Medulla oblongata (tissue), 1 donor: ENCODE measurements at regions not wholly inside any gene's neighbourhood (a gene's known extent, or its start where the extent isn't known, plus 50 kb on each side); places are given as distances from the start of the nearest gene placed in this dataset.
"Not testable (repeated sequence)": the region's sequence is repeated elsewhere in the genome, so short reads cannot be mapped to it uniquely, and the experiment has no call there.

Experiments
- DNase-seq: peaks from one replicate; pipeline ENCODE4 v3.0.0-alpha.2; 2015; ENCODE audit errors: extremely low spot score

GRCh38 chr3:26145769-26146168 is 355.9 kb downstream of the OXSM start:
- DNase-seq, result no peak

DNA sequence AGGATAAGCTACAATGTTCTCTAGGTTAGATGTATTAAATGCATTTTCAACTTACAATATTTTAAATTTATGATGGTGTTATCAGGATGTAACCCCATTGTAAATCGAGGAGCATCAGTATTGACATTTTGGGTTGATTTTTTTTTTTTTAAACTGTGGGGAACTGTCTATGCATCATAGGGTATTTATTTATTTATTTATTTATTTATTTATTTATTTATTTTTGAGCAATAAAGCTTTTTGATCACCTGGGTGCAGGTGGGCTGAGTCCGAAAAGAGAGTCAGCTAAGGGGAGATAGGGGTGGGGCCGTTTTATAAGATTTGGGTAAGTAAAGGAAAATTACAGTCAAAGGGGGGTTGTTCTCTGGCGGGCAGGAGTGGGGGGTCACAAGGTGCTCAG is 367.5 kb downstream of the OXSM start:
- DNase-seq, result not testable (repeated sequence)

DNA sequence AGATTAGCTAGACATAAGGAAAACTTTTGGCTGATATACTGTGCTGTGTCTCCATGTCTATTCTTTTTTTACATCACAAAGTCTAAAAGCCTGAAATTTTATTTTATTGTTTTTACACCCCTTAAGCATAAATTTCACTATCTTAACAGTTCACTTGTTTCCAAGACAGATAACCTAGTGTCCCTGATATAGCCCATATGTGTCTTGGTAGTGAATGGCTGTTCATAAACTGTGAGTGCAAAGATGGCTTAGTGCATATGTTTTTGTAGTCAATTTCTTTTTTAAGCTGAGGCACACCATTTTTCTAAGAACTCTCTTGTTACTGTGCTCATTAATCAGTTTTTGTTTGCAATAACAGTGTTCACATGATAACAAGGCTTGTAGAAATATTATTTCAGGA is 381.1 kb downstream of the OXSM start:
- no peak for DNase-seq

DNA sequence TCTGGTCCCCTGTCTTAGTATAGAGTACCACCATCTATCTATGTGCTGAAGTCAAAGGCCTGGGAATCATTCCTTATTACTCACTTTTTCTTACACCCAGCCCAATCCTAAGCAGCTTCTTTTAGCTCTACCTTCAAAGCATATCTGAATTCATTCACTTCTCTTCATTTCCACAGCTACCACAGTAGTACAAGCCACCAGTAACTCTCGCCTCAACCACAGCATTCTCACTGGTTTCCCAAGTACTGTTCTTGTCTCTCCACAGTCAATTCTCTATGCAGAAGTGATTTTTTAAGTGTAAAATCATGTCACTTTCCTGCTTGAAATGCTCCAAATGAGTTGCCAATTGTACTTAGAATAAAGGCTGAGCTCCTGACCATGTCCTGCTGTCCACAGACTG is 401.7 kb downstream of the OXSM start:
- no peak for DNase-seq

GRCh38 chr3:26193558-26193957 is 403.7 kb downstream of the OXSM start:
- DNase-seq, result no peak

- DNase-seq, result no peak
Measured at GRCh38 chr3:26196781-26197180, 406.9 kb downstream of the OXSM start.

GRCh38 chr3:26198609-26199008 is 408.7 kb downstream of the OXSM start:
- DNase-seq, result no peak

DNA sequence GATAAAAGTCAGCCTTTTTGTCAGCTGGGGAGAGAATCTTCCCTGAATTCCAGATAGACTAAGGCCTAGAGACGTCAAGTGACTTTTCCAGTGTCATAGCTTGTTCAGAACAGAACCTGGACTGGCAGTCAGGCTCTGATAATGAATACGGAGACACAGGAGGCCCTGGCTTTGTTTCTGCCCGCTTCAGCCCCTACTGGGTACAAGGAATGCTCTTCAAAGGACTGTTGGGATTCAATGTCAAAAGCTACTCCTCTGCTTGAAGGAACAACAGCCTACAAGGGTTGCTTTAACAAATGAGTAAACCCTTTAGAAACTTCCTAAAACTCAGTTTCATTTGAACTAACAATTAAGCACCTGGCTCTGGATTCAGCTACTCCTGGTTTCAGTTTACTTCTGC is 412.3 kb downstream of the OXSM start:
- DNase-seq, result no peak

DNA sequence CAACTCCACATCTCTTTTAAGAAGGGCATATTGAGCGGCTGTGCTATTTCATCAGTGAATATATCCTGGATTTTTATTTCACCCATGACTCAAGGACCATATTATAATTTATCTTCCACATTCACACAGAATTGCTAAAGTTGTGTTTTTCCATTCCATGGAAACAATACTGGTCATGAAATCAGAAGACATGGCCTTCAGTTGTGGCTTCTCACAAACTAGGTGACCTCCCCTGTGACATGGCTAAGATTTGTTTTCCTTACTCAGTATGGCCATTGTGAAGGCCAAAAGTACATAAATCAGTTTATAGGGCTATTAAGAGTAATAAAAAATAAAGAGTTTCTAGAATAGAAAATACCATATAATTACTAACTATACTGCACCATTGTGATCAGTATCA is 415.6 kb downstream of the OXSM start:
- DNase-seq, result no peak

DNA sequence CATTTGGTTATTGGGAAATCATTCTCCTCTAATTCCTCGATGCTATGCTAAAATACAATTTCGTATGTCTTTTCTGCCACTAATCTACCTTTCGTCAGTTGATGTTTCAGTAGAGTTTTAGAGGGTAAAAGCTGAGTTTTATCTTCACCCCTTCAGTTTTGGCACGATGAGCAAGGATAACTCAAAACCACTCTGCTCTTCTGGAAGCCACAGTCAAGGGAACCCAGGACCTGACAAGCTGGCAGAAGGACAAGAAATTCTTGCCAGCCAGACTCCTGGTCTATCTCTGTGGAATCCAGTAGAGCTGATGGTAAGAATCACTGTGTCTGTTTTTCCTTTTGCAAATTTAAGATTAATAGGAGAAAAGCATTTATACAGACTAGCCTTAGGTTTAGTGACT is 414.4 kb upstream of the LRRC3B start:
- no peak for DNase-seq

- no peak for DNase-seq
Measured at GRCh38 chr3:26229801-26230200, 392.8 kb upstream of the LRRC3B start.

GRCh38 chr3:26233374-26233773 is 389.2 kb upstream of the LRRC3B start:
- DNase-seq, result no peak

DNA sequence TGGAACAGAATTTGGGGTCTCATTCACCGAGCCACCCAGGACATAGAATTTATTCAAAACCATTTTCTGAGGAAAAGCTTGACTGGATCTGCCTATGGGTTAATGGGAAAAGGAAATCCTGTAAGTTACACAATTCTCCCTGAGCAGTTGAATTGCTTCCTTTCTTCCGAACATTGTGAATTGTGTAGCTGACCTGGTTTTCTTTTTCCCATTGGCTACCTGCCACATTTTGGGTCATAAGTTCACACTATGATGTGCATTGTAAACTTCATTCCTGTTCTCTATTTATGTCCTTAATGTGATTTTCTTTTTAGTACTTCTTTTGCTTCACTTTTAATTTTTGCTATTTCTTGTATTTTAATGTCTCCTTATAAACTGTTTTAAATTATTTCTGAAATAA is 386.0 kb upstream of the LRRC3B start:
- DNase-seq, result peak; percentile 38

GRCh38 chr3:26237036-26237682 is 385.4 kb upstream of the LRRC3B start:
- DNase-seq, result no peak

DNA sequence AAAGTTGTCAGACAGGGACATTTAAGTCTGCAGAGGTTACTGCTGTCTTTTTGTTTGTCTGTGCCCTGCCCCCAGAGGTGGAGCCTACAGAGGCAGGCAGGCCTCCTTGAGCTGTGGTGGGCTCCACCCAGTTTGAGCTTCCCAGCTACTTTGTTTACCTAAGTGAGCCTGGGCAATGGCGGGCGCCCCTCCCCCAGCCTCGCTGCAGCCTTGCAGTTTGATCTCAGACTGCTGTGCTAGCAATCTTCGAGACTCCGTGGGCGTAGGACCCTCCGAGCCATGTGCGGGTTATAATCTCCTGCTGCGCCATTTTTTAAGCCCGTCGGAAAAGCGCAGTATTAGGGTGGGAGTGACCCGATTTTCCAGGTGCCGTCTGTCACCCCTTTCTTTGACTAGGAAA is 378.0 kb upstream of the LRRC3B start:
- not testable (repeated sequence) for DNase-seq

GRCh38 chr3:26245236-26245635 is 377.3 kb upstream of the LRRC3B start:
- DNase-seq, result no peak

GRCh38 chr3:26246901-26247300 is 375.7 kb upstream of the LRRC3B start:
- no peak for DNase-seq

DNA sequence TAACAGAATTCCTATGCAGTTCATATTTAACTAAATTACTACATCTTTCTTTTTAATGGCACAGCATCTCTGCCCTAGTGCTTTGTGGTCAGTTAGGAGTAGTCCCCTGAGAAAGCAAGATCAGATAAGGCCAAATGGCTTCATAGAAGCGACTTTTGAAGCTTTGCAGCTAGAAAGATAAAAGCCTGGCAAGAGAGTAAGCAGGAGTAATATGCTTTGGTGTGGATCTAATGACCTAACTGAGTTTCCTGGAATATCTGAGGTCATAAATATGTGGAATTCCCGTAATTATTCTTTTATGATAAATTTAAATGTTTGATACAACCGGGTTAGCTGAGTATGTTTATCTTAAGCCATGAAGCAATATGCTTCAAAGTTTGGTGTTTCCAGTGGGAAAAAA is 374.9 kb upstream of the LRRC3B start:
- DNase-seq, result no peak

GRCh38 chr3:26252001-26252400 is 370.6 kb upstream of the LRRC3B start:
- DNase-seq, result no peak

DNA sequence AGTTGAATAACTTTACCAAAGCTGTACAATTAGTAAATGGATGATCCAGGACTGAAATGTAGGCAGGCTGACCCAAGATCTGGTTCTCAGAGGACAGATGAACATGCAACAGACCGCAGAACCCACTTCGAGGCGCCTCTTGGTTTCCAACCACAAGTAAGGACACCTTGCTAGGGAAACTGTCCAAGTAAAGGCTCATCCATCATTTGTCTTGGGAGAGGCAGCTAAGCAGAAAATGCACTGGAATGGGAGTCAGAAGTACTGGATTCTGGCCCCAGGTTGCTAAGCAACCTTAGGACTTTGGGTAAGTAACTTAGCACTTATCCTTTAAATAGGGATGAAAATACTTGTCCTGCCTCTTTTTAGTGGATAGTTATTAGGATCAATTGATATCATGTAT is 366.3 kb upstream of the LRRC3B start:
- peak; percentile 44 for DNase-seq

DNA sequence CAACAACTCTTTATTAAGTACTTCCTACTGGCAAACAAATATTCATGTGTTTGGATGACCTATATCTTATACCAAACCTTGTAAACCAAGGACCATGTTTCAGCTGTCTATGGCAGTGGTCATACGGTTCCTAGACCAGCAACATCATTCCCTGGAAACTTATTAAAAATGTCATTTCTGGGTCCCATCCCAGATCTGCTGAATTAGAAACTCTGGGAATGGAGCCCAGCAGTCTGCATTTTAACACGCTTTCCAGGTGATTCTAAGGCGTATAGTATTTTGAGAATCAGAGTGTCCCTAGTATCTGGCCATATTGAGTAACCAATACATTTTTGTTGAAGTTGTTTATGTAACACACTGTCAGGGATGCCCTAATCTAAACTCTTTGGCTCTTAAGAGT is 363.4 kb upstream of the LRRC3B start:
- no peak for DNase-seq

DNA sequence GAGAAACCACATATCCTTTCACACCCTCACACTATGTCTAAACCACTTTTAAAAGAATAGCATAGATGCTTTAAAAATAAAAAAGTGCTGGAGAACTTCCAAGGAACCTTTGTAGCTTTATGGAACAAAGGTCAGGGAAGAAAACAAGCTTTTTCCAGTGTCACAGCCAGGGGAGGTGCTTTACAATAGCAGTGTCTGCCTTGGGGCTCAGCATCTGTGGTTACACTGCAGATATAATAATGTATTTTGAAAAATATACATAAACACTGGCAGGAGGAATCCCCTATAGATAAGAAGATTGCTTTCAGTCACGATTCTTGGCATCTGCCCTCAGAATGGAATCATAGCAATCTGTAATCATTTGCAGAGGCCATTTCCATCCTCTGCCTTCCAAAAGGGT is 362.4 kb upstream of the LRRC3B start:
- DNase-seq, result no peak

- DNase-seq, result no peak
Measured at GRCh38 chr3:26264708-26265107, 357.9 kb upstream of the LRRC3B start.

DNA sequence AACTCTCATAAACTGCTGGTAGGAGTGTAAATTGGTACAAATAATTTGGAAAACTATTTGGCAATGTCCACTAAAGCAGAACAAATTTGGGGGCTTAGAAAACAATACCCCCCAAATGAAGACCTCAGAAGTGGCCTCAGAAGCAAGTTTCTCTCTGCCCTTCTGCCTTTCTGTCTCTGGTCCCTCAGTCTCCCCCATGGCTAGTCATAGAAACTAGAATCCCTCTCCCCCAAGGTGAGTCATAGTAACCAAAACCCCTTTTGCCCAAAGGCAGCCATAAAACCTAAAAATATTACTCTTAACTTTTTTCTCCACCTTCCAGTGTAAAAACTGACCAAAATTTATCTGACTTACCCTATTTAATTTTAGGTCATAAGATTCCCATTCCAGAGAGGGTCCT is 350.7 kb upstream of the LRRC3B start:
- no peak for DNase-seq
